ENCODE measurements at regions not wholly inside any gene's neighbourhood (a gene's known extent, or its start where the extent isn't known, plus 50 kb on each side); places are given as distances from the start of the nearest gene placed in this dataset.

DNA sequence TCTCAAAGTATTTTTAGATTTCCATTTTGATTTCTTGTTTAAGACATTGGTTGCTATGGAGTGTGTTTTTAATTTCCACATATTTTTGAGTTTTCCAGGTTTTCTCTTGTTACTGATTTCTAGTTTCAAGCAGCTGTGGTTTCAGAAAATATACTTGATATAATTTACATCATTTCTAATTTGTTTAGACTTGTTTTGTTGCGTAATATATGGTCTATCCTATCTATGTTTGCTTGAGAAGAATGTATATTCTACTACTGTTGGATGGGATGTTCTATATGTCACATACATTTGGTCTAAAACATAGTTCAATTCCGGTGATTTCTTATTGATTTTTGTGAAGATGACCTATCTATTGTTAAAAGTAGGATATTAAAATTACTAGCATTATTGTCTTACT is 170.5 kb upstream of the EMCN start:
- no peak for TF ChIP-seq EZH2 (IDR thresholded peaks at IDR 0.05)
- no peak for TF ChIP-seq CTCF (IDR thresholded peaks at IDR 0.05 in 2 of 3, conservative IDR thresholded peaks at IDR 0.05 in 1 of 3; ENCODE audit: borderline replicate concordance in 1 of 3, insufficient read depth in 1 of 3, low read depth in 2 of 3, low read length in 2 of 3)
- TF ChIP-seq CBX3 (IDR thresholded peaks at IDR 0.05; ENCODE audit: low read depth): no peak
- no peak for TF ChIP-seq SRF (IDR thresholded peaks at IDR 0.05; ENCODE audit: low read depth)
- TF ChIP-seq POLR2AphosphoS5 (IDR thresholded peaks at IDR 0.05; ENCODE audit: low read depth, low read length): no peak
- TF ChIP-seq SIN3A (IDR thresholded peaks at IDR 0.05; ENCODE audit: low read depth): no peak
- no peak for TF ChIP-seq CEBPB (IDR thresholded peaks at IDR 0.05; ENCODE audit: low read depth)
- TF ChIP-seq REST (IDR thresholded peaks at IDR 0.05; ENCODE audit: low read depth): no peak
- no peak for TF ChIP-seq JUND (IDR thresholded peaks at IDR 0.05)
- TF ChIP-seq, protein P1, sequence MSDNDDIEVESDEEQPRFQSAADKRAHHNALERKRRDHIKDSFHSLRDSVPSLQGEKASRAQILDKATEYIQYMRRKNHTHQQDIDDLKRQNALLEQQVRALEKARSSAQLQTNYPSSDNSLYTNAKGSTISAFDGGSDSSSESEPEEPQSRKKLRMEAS (IDR thresholded peaks at IDR 0.05): no peak
- TF ChIP-seq YY1 (IDR thresholded peaks at IDR 0.05; ENCODE audit: extremely low read depth, insufficient replicate concordance, low read depth, low read length): no peak
- TF ChIP-seq POLR2A (IDR thresholded peaks at IDR 0.05; ENCODE audit: borderline replicate concordance, extremely low read depth, insufficient read depth, insufficient read length): no peak
